ENCODE measurements at regions not wholly inside any gene's neighbourhood (a gene's known extent, or its start where the extent isn't known, plus 50 kb on each side); places are given as distances from the start of the nearest gene placed in this dataset.

GRCh38 chr3:194257916-194258668 lies 93.0 kb downstream of the CPN2 start:
- TF ChIP-seq EP300 (conservative IDR thresholded peaks at IDR 0.05; ENCODE audit: poor library complexity, severe bottlenecking) (no peak), POLR2AphosphoS5 (IDR thresholded peaks at IDR 0.05) (no peak), CTCF (IDR thresholded peaks at IDR 0.05; ENCODE audit: poor library complexity, severe bottlenecking) (no peak)

Data from neural cell (in vitro differentiated cells).